HEK293T (cell line): ENCODE measurements at regions not wholly inside any gene's neighbourhood (a gene's known extent, or its start where the extent isn't known, plus 50 kb on each side); places are given as distances from the start of the nearest gene placed in this dataset.

ENCODE experiments used
- CTCF ChIA-PET: fragments of 350-600 bp; formaldehyde crosslinking; extraction: SDS; loops from one replicate; lab custom pipeline; 2021; ENCODE audit warnings: antibody characterized with exemption, inconsistent platforms; lab: Yijun Ruan, JAX
- POLR2A ChIA-PET: fragments of 350-600 bp; formaldehyde crosslinking; extraction: SDS; loops from one replicate; lab custom pipeline; 2020; ENCODE audit warnings: antibody characterized with exemption, inconsistent platforms; lab: Yijun Ruan, JAX
- DNase-seq: peaks from one replicate; pipeline ENCODE4 v3.0.0; 2012; ENCODE audit warnings: mixed read lengths; ENCODE audit errors: extremely low spot score
- ARNT ChIP-seq: fragments of 450-650 bp; IDR thresholded peaks from 2 replicates; pipeline ENCODE4 v1.6.1; 2017; ENCODE audit warnings: mild to moderate bottlenecking
- BHLHE40 ChIP-seq: fragments of 450-650 bp; IDR thresholded peaks from 2 replicates; pipeline ENCODE4 v1.6.1; 2016; ENCODE audit warnings: mild to moderate bottlenecking, moderate library complexity, borderline replicate concordance
- CTBP1 ChIP-seq: fragments of 450-650 bp; IDR thresholded peaks from 2 replicates; pipeline ENCODE4 v1.6.1; 2016; ENCODE audit warnings: borderline replicate concordance
- ELF4 ChIP-seq: fragments of 450-650 bp; IDR thresholded peaks from 2 replicates; pipeline ENCODE4 v1.6.1; 2017; ENCODE audit warnings: antibody characterized with exemption
- FOXA1 ChIP-seq: fragments of 450-650 bp; IDR thresholded peaks from 2 replicates; pipeline ENCODE4 v1.6.1; 2016; ENCODE audit warnings: mild to moderate bottlenecking
- FOXK2 ChIP-seq: fragments of 450-650 bp; IDR thresholded peaks from 2 replicates; pipeline ENCODE4 v1.6.1; 2016; ENCODE audit warnings: mild to moderate bottlenecking
- FOXM1 ChIP-seq: fragments of 450-650 bp; IDR thresholded peaks from 2 replicates; pipeline ENCODE4 v1.6.1; 2017; ENCODE audit warnings: mild to moderate bottlenecking, borderline replicate concordance
- HDGF ChIP-seq: fragments of 450-650 bp; IDR thresholded peaks from 2 replicates; pipeline ENCODE4 v1.6.1; 2017; ENCODE audit warnings: antibody characterized with exemption, borderline replicate concordance
- L3MBTL2 ChIP-seq: fragments of 450-650 bp; conservative IDR thresholded peaks from 2 replicates; pipeline ENCODE4 v1.6.1; 2016; ENCODE audit warnings: mild to moderate bottlenecking
- LEF1 ChIP-seq: fragments of 450-650 bp; IDR thresholded peaks from 2 replicates; pipeline ENCODE4 v1.6.1; 2017; ENCODE audit warnings: mild to moderate bottlenecking, borderline replicate concordance
- NFRKB ChIP-seq: fragments of 450-650 bp; IDR thresholded peaks from 2 replicates; pipeline ENCODE4 v1.6.1; 2016; ENCODE audit warnings: mild to moderate bottlenecking, moderate library complexity
- SP1 ChIP-seq: fragments of 450-650 bp; IDR thresholded peaks from 2 replicates; pipeline ENCODE4 v1.6.1; 2017
- SUZ12 ChIP-seq: fragments of 450-650 bp; IDR thresholded peaks from 2 replicates; pipeline ENCODE4 v1.6.1; 2016; ENCODE audit warnings: mild to moderate bottlenecking
- TARDBP ChIP-seq: fragments of 450-650 bp; IDR thresholded peaks from 2 replicates; pipeline ENCODE4 v1.6.1; 2016
- ZNF384 ChIP-seq: fragments of 450-650 bp; IDR thresholded peaks from 2 replicates; pipeline ENCODE4 v1.6.1; 2016
- TF ChIP-seq, protein P1 (sequence below): fragments of 450-650 bp; IDR thresholded peaks from 2 replicates; pipeline ENCODE4 v1.6.1; 2016

DNA sequence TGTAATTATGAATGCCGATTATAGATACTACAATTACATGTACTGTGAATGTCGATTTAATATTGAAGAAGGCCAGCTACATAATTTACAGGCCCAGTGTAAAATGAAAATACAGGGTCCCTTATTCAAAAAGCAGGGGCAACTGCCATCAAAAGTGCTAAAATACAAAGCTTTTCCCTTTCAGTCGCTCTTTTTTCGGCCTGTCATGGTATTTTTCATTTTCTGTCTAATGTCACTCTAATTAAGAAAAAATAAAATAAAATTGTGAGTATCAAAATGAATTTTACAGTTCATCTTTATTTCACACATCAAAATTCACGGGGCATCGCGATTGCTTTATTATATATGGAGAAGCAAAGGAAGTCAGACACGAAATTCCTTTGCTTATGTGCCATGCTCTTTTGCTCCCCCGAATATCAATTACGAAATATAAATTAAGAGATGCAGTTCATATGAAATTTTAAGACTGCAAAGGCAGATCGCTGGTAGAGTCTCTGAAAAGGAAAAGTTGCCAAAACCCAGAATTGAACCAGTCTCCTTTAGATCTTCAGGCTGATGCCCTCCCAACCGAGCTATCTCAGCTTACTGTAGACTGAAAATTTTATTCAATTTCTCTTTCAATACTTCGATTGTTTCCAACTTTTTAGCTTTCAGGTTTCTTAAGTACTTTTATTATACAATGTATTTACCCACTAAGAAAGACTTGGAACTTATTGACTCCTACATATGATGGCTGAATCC, 197.0 kb downstream of the TRIM27 start:
- no peak for TF ChIP-seq HDGF
- no peak for TF ChIP-seq BHLHE40
- TF ChIP-seq ZNF384: no peak
- TF ChIP-seq NFRKB: no peak
- TF ChIP-seq CTBP1: no peak
- TF ChIP-seq FOXA1: no peak
- no peak for TF ChIP-seq ELF4
- no peak for TF ChIP-seq SP1
- TF ChIP-seq TARDBP: no peak
- TF ChIP-seq ARNT: no peak
- TF ChIP-seq FOXM1: no peak
- TF ChIP-seq FOXK2: no peak
- no peak for TF ChIP-seq L3MBTL2
- TF ChIP-seq SUZ12: no peak
- TF ChIP-seq LEF1: no peak
- TF ChIP-seq, protein P1, sequence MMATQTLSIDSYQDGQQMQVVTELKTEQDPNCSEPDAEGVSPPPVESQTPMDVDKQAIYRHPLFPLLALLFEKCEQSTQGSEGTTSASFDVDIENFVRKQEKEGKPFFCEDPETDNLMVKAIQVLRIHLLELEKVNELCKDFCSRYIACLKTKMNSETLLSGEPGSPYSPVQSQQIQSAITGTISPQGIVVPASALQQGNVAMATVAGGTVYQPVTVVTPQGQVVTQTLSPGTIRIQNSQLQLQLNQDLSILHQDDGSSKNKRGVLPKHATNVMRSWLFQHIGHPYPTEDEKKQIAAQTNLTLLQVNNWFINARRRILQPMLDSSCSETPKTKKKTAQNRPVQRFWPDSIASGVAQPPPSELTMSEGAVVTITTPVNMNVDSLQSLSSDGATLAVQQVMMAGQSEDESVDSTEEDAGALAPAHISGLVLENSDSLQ: no peak
- ChIA-PET CTCF (no interaction called here), POLR2A (interaction anchor here (1.1 to 4.0 kb wide), 2 partner anchors 16 to 31 kb away, joined by 3 to 20 read pairs; no protein-coding TSS in a partner anchor)
- no peak for DNase-seq

DNA sequence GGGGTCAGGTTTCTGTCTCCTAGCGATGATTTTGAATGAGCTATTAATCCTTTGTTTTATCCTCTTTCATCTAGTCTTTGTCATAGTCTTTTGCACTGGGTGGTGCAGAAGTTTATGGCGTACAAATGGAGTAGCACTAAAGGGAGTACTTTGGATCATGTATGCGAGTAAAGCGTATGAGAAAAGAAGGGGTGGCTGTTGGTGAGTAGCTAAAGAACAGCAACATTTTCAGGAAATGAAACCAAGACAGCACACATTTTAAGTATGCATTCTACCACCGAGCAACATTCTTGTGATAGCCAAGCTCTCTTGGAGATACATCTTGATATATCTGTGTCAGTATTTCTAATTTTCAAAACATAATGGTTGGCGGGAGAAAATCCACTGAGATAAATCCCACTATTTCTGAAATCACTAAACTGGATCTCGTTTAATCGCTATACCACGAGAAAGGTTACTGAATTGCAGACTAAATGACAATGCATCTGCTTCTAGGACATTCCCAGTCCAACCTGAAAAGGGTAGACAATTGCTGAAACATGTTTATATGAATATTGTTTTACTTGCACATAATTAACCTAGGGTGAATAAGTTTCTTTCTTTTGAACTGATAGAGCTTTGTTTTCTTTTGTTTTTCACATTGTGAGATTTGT, 196.1 kb downstream of the TRIM27 start:
- DNase-seq: no peak
- ChIA-PET POLR2A (interaction anchor here (1.1 to 4.0 kb wide), 6 partner anchors 17 to 258 kb away, joined by 3 to 20 read pairs (median 4); no protein-coding TSS in a partner anchor), CTCF (interaction anchor here (1.1 kb wide), 1 partner anchor 135 kb away, joined by 3 read pairs; no protein-coding TSS in a partner anchor)
- no peak for TF ChIP-seq NFRKB
- no peak for TF ChIP-seq CTBP1
- no peak for TF ChIP-seq HDGF
- TF ChIP-seq FOXA1: no peak
- TF ChIP-seq, protein P1: no peak
- no peak for TF ChIP-seq TARDBP
- TF ChIP-seq SP1: no peak
- TF ChIP-seq ELF4: no peak
- TF ChIP-seq BHLHE40: no peak
- no peak for TF ChIP-seq ZNF384
- TF ChIP-seq FOXM1: no peak
- TF ChIP-seq ARNT: no peak
- no peak for TF ChIP-seq L3MBTL2
- no peak for TF ChIP-seq LEF1
- TF ChIP-seq SUZ12: no peak
- no peak for TF ChIP-seq FOXK2

DNA sequence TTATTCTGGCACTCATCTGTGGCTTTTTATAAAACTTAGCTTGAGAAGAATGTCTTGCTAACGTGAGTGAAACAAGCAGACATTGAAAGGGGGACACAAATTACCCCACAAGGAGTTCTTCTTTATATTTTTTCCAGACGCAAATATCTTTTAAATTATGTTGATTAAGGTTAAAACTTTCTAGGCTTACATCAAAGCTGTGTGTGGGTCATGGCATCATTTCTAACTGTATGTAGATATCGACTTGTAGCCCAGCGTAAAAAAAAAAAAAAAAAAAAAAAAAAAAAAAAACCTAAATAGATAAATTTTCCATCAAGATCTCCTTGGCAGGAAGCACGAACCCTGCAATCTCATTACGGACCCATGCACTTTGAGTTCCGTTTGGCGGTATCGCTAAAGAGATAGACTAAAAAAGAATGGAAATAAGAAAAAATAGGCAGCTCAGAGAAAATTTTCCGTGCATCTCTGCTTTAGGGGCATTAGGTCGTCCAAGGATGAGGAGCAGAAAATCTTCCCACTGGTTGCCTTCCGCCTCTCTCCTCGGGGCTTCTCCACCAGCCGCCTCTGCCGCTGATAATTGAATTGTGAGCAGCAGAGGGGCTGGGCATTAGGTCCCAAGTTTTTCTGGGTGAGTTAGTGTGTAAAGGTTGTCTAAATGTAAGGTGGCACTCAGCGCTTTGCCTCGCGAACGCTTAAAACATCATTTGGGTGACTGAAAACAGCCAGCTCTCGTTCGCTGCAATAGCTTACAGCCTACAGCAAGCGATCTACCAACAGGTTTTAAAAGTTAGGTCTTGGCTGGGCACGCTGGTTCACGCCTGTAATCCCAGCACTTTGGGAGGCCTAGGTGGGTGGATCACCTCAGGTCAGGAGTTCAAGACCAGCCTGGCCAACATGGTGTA, 194.0 kb downstream of the TRIM27 start:
- TF ChIP-seq ZNF384 (peak; percentile 86), SUZ12 (no peak), L3MBTL2 (peak; percentile 67)
- ChIA-PET POLR2A (interaction anchor here (0.8 to 4.0 kb wide), 12 partner anchors 8 to 921 kb away, joined by 3 to 20 read pairs (median 5); no protein-coding TSS in a partner anchor), CTCF (interaction anchor here (0.6 to 2.0 kb wide), 4 partner anchors 31 to 108 kb away, joined by 3 to 6 read pairs (median 4); no protein-coding TSS in a partner anchor)
- DNase-seq: peak; percentile 16

DNA sequence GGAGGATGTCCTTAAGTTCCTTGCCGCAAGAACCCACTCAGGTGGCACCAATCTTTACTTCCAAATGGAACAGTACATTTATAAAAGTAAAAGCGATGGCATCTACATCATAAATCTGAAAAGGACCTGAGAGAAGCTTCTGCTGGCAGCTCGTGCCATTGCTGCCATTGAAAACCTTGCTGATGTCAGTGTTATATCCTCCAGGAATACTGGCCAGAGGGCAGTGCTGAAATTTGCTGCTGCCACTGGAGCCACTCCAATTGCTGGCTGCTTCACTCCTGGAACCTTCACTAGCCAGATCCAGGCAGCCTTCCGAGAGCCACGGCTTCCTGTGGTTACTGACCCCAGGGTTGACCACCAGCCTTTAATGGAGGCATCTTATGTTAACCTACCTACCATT, 191.7 kb downstream of the TRIM27 start:
- TF ChIP-seq L3MBTL2 (no peak), SP1 (no peak), ELF4 (no peak), CTBP1 (no peak), TARDBP (no peak)
- no peak for DNase-seq
- POLR2A ChIA-PET: interaction anchor here (1.0 kb wide), 1 partner anchor 16 kb away, joined by 3 read pairs; no protein-coding TSS in a partner anchor
- CTCF ChIA-PET: no interaction called here

DNA sequence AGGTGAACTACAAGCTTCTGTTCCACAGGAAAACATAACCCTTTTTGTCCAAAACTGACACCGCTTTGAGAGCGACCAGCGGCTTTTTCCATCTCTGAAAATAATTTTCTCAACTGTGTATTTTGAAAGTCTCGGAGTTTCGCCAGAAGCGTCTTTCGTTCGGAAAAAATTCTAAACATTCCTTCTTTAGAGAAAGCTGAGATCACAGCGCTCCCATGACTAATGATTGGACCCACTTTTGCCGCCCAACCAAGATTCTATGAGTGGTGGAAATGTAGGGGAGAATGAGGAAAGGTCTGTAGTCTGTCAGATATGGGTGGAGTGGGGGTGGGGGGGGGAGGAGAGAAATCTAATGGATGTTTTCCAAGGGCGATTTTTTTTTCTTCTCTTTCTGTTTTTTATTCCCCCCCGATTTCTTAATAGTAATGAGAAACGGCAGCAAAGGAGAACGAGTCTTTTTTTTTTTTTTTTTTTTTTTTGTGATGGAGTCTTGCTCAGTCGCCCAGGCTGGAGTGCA, 189.3 kb downstream of the TRIM27 start:
- TF ChIP-seq TARDBP (no peak), FOXA1 (no peak), L3MBTL2 (no peak), HDGF (no peak), ZNF384 (no peak; the same call in 1 of the 2 replicates), FOXK2 (no peak), BHLHE40 (no peak), ELF4 (no peak), ARNT (no peak), NFRKB (no peak), SUZ12 (no peak), LEF1 (no peak), FOXM1 (no peak), CTBP1 (no peak)
- TF ChIP-seq, protein P1: no peak
- POLR2A ChIA-PET: no interaction called here
- CTCF ChIA-PET: interaction anchor here (0.9 to 1.2 kb wide), 3 partner anchors 26 to 56 kb away, joined by 3 to 4 read pairs (median 3); no protein-coding TSS in a partner anchor
- no peak for DNase-seq
